ENCODE measurements at regions not wholly inside any gene's neighbourhood (a gene's known extent, or its start where the extent isn't known, plus 50 kb on each side); places are given as distances from the start of the nearest gene placed in this dataset.

DNA sequence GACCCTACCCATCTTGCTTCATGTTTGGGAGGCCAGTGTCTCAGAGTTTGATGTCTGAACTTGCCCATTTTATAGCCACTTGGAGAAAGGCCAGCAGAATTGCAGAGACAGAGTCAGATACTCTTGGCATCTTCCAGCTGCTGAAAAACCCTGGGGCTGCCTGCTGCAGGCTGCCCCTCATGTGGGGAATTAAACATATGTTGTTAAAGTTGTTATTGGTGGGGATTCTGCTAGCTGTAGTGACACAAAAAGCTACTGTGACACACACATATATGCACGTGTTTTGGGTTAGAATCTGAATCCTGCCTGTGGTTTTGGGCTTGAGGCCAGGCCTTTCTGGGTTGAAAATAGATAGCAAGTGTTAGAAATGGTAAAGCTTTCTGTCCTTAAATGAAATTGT, 1288.4 kb downstream of the AACS start:
- peaks cover 96% of the 10 kb centered on the region for H3K9me3 Mint-ChIP-seq
- TF ChIP-seq NANOG (IDR thresholded peaks at IDR 0.05; ENCODE audit: borderline replicate concordance) = no peak
- no peak for TF ChIP-seq EZH2phosphoT487 (IDR thresholded peaks at IDR 0.05; ENCODE audit: unreplicated experiment)
- TF ChIP-seq, protein P1, sequence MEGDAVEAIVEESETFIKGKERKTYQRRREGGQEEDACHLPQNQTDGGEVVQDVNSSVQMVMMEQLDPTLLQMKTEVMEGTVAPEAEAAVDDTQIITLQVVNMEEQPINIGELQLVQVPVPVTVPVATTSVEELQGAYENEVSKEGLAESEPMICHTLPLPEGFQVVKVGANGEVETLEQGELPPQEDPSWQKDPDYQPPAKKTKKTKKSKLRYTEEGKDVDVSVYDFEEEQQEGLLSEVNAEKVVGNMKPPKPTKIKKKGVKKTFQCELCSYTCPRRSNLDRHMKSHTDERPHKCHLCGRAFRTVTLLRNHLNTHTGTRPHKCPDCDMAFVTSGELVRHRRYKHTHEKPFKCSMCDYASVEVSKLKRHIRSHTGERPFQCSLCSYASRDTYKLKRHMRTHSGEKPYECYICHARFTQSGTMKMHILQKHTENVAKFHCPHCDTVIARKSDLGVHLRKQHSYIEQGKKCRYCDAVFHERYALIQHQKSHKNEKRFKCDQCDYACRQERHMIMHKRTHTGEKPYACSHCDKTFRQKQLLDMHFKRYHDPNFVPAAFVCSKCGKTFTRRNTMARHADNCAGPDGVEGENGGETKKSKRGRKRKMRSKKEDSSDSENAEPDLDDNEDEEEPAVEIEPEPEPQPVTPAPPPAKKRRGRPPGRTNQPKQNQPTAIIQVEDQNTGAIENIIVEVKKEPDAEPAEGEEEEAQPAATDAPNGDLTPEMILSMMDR (conservative IDR thresholded peaks at IDR 0.05; ENCODE audit: low read depth in 2 of 2) = no peak
- TF ChIP-seq, protein P2, sequence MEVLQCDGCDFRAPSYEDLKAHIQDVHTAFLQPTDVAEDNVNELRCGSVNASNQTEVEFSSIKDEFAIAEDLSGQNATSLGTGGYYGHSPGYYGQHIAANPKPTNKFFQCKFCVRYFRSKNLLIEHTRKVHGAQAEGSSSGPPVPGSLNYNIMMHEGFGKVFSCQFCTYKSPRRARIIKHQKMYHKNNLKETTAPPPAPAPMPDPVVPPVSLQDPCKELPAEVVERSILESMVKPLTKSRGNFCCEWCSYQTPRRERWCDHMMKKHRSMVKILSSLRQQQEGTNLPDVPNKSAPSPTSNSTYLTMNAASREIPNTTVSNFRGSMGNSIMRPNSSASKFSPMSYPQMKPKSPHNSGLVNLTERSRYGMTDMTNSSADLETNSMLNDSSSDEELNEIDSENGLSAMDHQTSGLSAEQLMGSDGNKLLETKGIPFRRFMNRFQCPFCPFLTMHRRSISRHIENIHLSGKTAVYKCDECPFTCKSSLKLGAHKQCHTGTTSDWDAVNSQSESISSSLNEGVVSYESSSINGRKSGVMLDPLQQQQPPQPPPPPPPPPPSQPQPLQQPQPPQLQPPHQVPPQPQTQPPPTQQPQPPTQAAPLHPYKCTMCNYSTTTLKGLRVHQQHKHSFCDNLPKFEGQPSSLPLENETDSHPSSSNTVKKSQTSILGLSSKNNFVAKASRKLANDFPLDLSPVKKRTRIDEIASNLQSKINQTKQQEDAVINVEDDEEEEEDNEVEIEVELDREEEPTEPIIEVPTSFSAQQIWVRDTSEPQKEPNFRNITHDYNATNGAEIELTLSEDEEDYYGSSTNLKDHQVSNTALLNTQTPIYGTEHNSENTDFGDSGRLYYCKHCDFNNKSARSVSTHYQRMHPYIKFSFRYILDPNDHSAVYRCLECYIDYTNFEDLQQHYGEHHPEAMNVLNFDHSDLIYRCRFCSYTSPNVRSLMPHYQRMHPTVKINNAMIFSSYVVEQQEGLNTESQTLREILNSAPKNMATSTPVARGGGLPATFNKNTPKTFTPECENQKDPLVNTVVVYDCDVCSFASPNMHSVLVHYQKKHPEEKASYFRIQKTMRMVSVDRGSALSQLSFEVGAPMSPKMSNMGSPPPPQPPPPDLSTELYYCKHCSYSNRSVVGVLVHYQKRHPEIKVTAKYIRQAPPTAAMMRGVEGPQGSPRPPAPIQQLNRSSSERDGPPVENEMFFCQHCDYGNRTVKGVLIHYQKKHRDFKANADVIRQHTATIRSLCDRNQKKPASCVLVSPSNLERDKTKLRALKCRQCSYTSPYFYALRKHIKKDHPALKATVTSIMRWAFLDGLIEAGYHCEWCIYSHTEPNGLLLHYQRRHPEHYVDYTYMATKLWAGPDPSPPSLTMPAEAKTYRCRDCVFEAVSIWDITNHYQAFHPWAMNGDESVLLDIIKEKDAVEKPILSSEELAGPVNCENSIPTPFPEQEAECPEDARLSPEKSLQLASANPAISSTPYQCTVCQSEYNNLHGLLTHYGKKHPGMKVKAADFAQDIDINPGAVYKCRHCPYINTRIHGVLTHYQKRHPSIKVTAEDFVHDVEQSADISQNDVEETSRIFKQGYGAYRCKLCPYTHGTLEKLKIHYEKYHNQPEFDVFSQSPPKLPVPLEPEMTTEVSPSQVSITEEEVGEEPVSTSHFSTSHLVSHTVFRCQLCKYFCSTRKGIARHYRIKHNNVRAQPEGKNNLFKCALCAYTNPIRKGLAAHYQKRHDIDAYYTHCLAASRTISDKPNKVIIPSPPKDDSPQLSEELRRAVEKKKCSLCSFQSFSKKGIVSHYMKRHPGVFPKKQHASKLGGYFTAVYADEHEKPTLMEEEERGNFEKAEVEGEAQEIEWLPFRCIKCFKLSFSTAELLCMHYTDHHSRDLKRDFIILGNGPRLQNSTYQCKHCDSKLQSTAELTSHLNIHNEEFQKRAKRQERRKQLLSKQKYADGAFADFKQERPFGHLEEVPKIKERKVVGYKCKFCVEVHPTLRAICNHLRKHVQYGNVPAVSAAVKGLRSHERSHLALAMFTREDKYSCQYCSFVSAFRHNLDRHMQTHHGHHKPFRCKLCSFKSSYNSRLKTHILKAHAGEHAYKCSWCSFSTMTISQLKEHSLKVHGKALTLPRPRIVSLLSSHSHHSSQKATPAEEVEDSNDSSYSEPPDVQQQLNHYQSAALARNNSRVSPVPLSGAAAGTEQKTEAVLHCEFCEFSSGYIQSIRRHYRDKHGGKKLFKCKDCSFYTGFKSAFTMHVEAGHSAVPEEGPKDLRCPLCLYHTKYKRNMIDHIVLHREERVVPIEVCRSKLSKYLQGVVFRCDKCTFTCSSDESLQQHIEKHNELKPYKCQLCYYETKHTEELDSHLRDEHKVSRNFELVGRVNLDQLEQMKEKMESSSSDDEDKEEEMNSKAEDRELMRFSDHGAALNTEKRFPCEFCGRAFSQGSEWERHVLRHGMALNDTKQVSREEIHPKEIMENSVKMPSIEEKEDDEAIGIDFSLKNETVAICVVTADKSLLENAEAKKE (CRISPR knock-in tag; IDR thresholded peaks at IDR 0.05) = no peak
- no peak overlapping the region for H3K4me3 Mint-ChIP-seq

DNA sequence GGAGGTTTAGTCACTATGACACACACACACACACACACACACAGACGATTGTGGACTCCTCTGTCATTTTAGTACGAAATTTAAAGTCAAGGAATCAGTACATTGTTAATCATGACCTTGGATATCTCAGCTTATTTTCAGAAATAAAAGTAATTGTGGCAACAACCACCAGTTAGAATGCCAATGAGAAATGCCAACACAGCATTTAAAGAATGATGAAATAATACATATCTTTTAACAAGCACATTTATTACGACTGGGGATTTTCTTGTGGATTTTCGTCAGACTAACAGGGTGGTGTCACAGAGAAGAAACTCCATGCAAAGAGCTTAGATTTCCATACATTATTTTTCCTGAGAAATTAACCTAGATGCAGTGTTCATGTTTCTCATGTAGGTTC, 1289.4 kb downstream of the AACS start:
- DNase-seq (ENCODE audit: low spot score) = no peak
- Histone ChIP-seq H3K9me2 (ENCODE audit: insufficient read depth) (no peaks in the 10 kb centered on the region), H2AFZ (no peak overlapping the region), H3K4me1 (ENCODE audit: insufficient read depth) (no peaks in the 10 kb centered on the region), H3F3A (replicated peaks; ENCODE audit: low read depth) (no peaks in the 10 kb centered on the region), H3K4me3 (no peak overlapping the region), H3K27ac (ENCODE audit: low read depth) (no peak overlapping the region), H3K27me3 (ENCODE audit: insufficient read depth) (no peaks in the 10 kb centered on the region), H3K36me3 (ENCODE audit: insufficient read depth) (no peaks in the 10 kb centered on the region), H3K79me2 (replicated peaks; ENCODE audit: insufficient read depth) (no peaks in the 10 kb centered on the region), H3K4me2 (no peak overlapping the region), H4K20me1 (replicated peaks; ENCODE audit: insufficient read depth) (no peaks in the 10 kb centered on the region)
- Mint-ChIP-seq H3K27me3 (ENCODE audit: insufficient read depth, low read depth, poor library complexity) (peaks cover 5% of the 10 kb centered on the region), H3K4me3 (no peak overlapping the region), H3K4me1 (no peaks in the 10 kb centered on the region), H3K27ac (no peak overlapping the region), H3K9me3 (peaks cover 96% of the 10 kb centered on the region), H3K36me3 (ENCODE audit: low read depth) (peaks cover 35% of the 10 kb centered on the region)
- no peak for ATAC-seq
- TF ChIP-seq NANOG (IDR thresholded peaks at IDR 0.05; ENCODE audit: borderline replicate concordance) = no peak
- TF ChIP-seq EZH2 (IDR thresholded peaks at IDR 0.05; ENCODE audit: low read depth, unreplicated experiment) = no peak
- TF ChIP-seq STAT1 (IDR thresholded peaks at IDR 0.05; ENCODE audit: unreplicated experiment) = no peak
- no peak for TF ChIP-seq POLR2AphosphoS5 (IDR thresholded peaks at IDR 0.05; ENCODE audit: low read depth)

More for the DNA sequence above, 1288.4 kb downstream of the AACS start:
- Histone ChIP-seq H3K27me3 (ENCODE audit: insufficient read depth) (no peaks in the 10 kb centered on the region), H3K4me2 (no peak overlapping the region), H2AFZ (no peak overlapping the region), H3K36me3 (ENCODE audit: insufficient read depth) (no peaks in the 10 kb centered on the region), H3K79me2 (replicated peaks; ENCODE audit: insufficient read depth) (no peaks in the 10 kb centered on the region), H3K9me2 (ENCODE audit: insufficient read depth) (no peaks in the 10 kb centered on the region), H3K27ac (ENCODE audit: low read depth) (no peak overlapping the region), H4K20me1 (replicated peaks; ENCODE audit: insufficient read depth) (no peaks in the 10 kb centered on the region), H3F3A (replicated peaks; ENCODE audit: low read depth) (no peaks in the 10 kb centered on the region), H3K4me1 (ENCODE audit: insufficient read depth) (no peaks in the 10 kb centered on the region), H3K4me3 (no peak overlapping the region)
- H3K27me3 Mint-ChIP-seq (ENCODE audit: insufficient read depth, low read depth, poor library complexity) = peaks cover 4% of the 10 kb centered on the region
- H3K4me1 Mint-ChIP-seq = no peaks in the 10 kb centered on the region
- H3K36me3 Mint-ChIP-seq (ENCODE audit: low read depth) = peaks cover 39% of the 10 kb centered on the region
- ATAC-seq (no peak), DNase-seq (ENCODE audit: low spot score) (no peak)
- H3K27ac Mint-ChIP-seq = no peak overlapping the region
